ENCODE measurements at regions not wholly inside any gene's neighbourhood (a gene's known extent, or its start where the extent isn't known, plus 50 kb on each side); places are given as distances from the start of the nearest gene placed in this dataset.

- 35% methylated on average over 3 of the region's 4 CpGs for WGBS (ENCODE audit: low lambda C conversion rate)
- TF ChIP-seq SMC3 (IDR thresholded peaks at IDR 0.05; ENCODE audit: low read depth, low read length) = no peak
- TF ChIP-seq SIN3A (IDR thresholded peaks at IDR 0.05; ENCODE audit: borderline replicate concordance, low read depth, low read length) = no peak
These were observed 135.0 kb downstream of the BUD13 start for GRCh38 chr11:116637766-116638165.

GRCh38 chr11:116636341-116636929, 136.4 kb downstream of the BUD13 start:
- CTCF ChIA-PET = interaction anchor here (2.9 kb wide), 1 partner anchor 137 kb away, joined by 9 read pairs; no protein-coding TSS in a partner anchor

More at GRCh38 chr11:116637766-116638165, 135.0 kb downstream of the BUD13 start:
- POLR2A ChIA-PET = interaction anchor here (1.5 kb wide), 1 partner anchor 133 kb away, joined by 3 read pairs; no protein-coding TSS in a partner anchor
- no peaks in the 10 kb centered on the region for H3F3A ChIP-seq (replicated peaks; ENCODE audit: insufficient read depth)
- H3K79me2 ChIP-seq (ENCODE audit: insufficient read depth) = no peaks in the 10 kb centered on the region
- H3K4me3 ChIP-seq (ENCODE audit: low read depth in 2 of 2, low read length in 1 of 2) = no peak overlapping the region
- no peaks in the 10 kb centered on the region for H3K9me2 ChIP-seq
- no peak overlapping the region for H3K4me2 ChIP-seq
- no peak overlapping the region for H3K27ac ChIP-seq (ENCODE audit: low read depth in 2 of 2, low read length in 1 of 2)
- H3K9me3 ChIP-seq = no peaks in the 10 kb centered on the region
- CTCF ChIA-PET = interaction anchor here (0.6 to 2.9 kb wide), 5 partner anchors 33 to 183 kb away, joined by 3 to 9 read pairs (median 4); no protein-coding TSS in a partner anchor
- H3K27me3 ChIP-seq (ENCODE audit: insufficient read depth) = no peaks in the 10 kb centered on the region; the same call in 1 of the 2 replicates
- peaks cover 0 to 14% of the 10 kb centered on the region in 2 experiments; a peak in 1 of 4 replicates for H3K4me1 ChIP-seq (ENCODE audit: control insufficient read depth in 1 of 2, insufficient read depth in 2 of 2, low read depth in 1 of 2, low read length in 1 of 2)
- H3K36me3 ChIP-seq (replicated peaks in 1 of 2; ENCODE audit: control insufficient read depth in 1 of 2, insufficient read depth in 2 of 2, low read length in 1 of 2) = no peaks in the 10 kb centered on the region
- no peaks in the 10 kb centered on the region for H4K20me1 ChIP-seq (ENCODE audit: insufficient read depth)
- DNase-seq = no peak
- no peak overlapping the region for H3K9ac ChIP-seq
- H2AFZ ChIP-seq (ENCODE audit: low read depth) = no peak overlapping the region

DNA sequence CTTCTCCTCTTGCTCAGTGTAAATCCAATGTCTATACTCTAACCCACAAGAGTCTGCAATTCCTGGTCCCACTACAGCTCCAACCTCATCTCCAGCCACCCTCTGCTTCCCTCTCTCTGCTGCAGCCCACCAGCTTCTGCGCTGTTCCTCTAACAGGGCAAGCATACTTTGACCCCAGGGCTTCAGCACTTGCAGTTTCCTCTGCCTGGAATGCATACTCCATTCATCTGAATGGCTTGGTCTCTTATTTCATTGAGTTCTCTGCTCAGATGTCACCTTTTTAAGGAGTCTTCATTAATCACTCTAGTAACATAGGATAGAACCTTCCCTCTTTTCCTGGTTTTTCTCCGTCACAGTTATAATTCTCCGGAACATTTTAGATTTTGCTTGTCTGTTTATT, 141.6 kb downstream of the BUD13 start:
- POLR2A ChIA-PET = no interaction called here
- no peak for DNase-seq
- no peaks in the 10 kb centered on the region; the same call in 1 of the 2 replicates for H3K27me3 ChIP-seq (ENCODE audit: insufficient read depth)
- H4K20me1 ChIP-seq (ENCODE audit: insufficient read depth) = no peaks in the 10 kb centered on the region
- no peak overlapping the region for H3K4me3 ChIP-seq (ENCODE audit: low read depth in 2 of 2, low read length in 1 of 2)
- TF ChIP-seq, protein P1, sequence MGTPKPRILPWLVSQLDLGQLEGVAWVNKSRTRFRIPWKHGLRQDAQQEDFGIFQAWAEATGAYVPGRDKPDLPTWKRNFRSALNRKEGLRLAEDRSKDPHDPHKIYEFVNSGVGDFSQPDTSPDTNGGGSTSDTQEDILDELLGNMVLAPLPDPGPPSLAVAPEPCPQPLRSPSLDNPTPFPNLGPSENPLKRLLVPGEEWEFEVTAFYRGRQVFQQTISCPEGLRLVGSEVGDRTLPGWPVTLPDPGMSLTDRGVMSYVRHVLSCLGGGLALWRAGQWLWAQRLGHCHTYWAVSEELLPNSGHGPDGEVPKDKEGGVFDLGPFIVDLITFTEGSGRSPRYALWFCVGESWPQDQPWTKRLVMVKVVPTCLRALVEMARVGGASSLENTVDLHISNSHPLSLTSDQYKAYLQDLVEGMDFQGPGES (IDR thresholded peaks at IDR 0.05; ENCODE audit: low read depth, low read length) = no peak
- TF ChIP-seq JUND (IDR thresholded peaks at IDR 0.05) = no peak
- TF ChIP-seq YY1 (IDR thresholded peaks at IDR 0.05; ENCODE audit: low read depth) = no peak
- no peak for TF ChIP-seq RXRA (IDR thresholded peaks at IDR 0.05; ENCODE audit: borderline replicate concordance, low read depth)
- TF ChIP-seq EZH2phosphoT487 (IDR thresholded peaks at IDR 0.05; ENCODE audit: borderline replicate concordance, low read depth) = no peak
- no peak for TF ChIP-seq USF1 (IDR thresholded peaks at IDR 0.05; ENCODE audit: borderline replicate concordance, low read depth)
- TF ChIP-seq MXI1 (IDR thresholded peaks at IDR 0.05; ENCODE audit: low read depth, low read length) = no peak
- TF ChIP-seq GATA2 (CRISPR knock-in tag; IDR thresholded peaks at IDR 0.05) = no peak
- TF ChIP-seq SIN3A (IDR thresholded peaks at IDR 0.05; ENCODE audit: borderline replicate concordance, low read depth, low read length) = no peak
- TF ChIP-seq, protein P2, sequence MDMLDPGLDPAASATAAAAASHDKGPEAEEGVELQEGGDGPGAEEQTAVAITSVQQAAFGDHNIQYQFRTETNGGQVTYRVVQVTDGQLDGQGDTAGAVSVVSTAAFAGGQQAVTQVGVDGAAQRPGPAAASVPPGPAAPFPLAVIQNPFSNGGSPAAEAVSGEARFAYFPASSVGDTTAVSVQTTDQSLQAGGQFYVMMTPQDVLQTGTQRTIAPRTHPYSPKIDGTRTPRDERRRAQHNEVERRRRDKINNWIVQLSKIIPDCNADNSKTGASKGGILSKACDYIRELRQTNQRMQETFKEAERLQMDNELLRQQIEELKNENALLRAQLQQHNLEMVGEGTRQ (IDR thresholded peaks at IDR 0.05; ENCODE audit: borderline replicate concordance, low read depth, low read length) = no peak
- TF ChIP-seq SMC3 (IDR thresholded peaks at IDR 0.05; ENCODE audit: low read depth, low read length) = no peak
- H3K4me2 ChIP-seq = no peak overlapping the region
- H3K9ac ChIP-seq = no peak overlapping the region
- H3K27ac ChIP-seq (ENCODE audit: low read depth in 2 of 2, low read length in 1 of 2) = no peak overlapping the region
- no peaks in the 10 kb centered on the region for H3K9me3 ChIP-seq
- no peaks in the 10 kb centered on the region for H3K9me2 ChIP-seq
- 70% methylated on average over 3 of the region's 3 CpGs for WGBS (ENCODE audit: low lambda C conversion rate)
- CTCF ChIA-PET = interaction anchor here (1.2 to 2.3 kb wide), 2 partner anchors 10 to 19 kb away, joined by 3 to 11 read pairs; no protein-coding TSS in a partner anchor
- H3K36me3 ChIP-seq (replicated peaks in 1 of 2; ENCODE audit: control insufficient read depth in 1 of 2, insufficient read depth in 2 of 2, low read length in 1 of 2) = no peaks in the 10 kb centered on the region
- no peaks in the 10 kb centered on the region for H3F3A ChIP-seq (replicated peaks; ENCODE audit: insufficient read depth)
- no peak overlapping the region for H2AFZ ChIP-seq (ENCODE audit: low read depth)
- no peaks in the 10 kb centered on the region for H3K79me2 ChIP-seq (ENCODE audit: insufficient read depth)
- H3K4me1 ChIP-seq (ENCODE audit: control insufficient read depth in 1 of 2, insufficient read depth in 2 of 2, low read depth in 1 of 2, low read length in 1 of 2) = peaks cover 0 to 3% of the 10 kb centered on the region in 2 experiments; a peak in 1 of 4 replicates

More at GRCh38 chr11:116636341-116636929, 136.4 kb downstream of the BUD13 start:
- no peak overlapping the region for H3K27ac ChIP-seq (ENCODE audit: low read depth in 2 of 2, low read length in 1 of 2)
- H3K27me3 ChIP-seq (ENCODE audit: insufficient read depth) = no peaks in the 10 kb centered on the region; the same call in 1 of the 2 replicates
- no peaks in the 10 kb centered on the region for H3F3A ChIP-seq (replicated peaks; ENCODE audit: insufficient read depth)
- no peaks in the 10 kb centered on the region for H3K9me3 ChIP-seq
- peaks cover 0 to 10% of the 10 kb centered on the region in 2 experiments; a peak in 1 of 4 replicates for H3K4me1 ChIP-seq (ENCODE audit: control insufficient read depth in 1 of 2, insufficient read depth in 2 of 2, low read depth in 1 of 2, low read length in 1 of 2)
- no peaks in the 10 kb centered on the region for H3K36me3 ChIP-seq (replicated peaks in 1 of 2; ENCODE audit: control insufficient read depth in 1 of 2, insufficient read depth in 2 of 2, low read length in 1 of 2)
- no peak for DNase-seq
- no peak overlapping the region for H3K4me3 ChIP-seq (ENCODE audit: low read depth in 2 of 2, low read length in 1 of 2)
- no peaks in the 10 kb centered on the region for H3K9me2 ChIP-seq
- no peak overlapping the region for H3K4me2 ChIP-seq
- TF ChIP-seq RCOR1 (IDR thresholded peaks at IDR 0.05; ENCODE audit: low read length) = no peak
- no peak for TF ChIP-seq EP300 (IDR thresholded peaks at IDR 0.05; ENCODE audit: borderline replicate concordance in 1 of 2, low read depth in 1 of 2, low read length in 1 of 2)
- TF ChIP-seq, protein P2 (IDR thresholded peaks at IDR 0.05; ENCODE audit: borderline replicate concordance, low read depth, low read length) = no peak
- no peak for TF ChIP-seq GATA2 (CRISPR knock-in tag; IDR thresholded peaks at IDR 0.05)
- no peak for TF ChIP-seq MEF2A (IDR thresholded peaks at IDR 0.05; ENCODE audit: borderline replicate concordance, low read depth)
- H3K9ac ChIP-seq = no peak overlapping the region
- whole genome bisulfite sequencing (ENCODE audit: low lambda C conversion rate) = 52% methylated on average over 13 of the region's 15 CpGs
- no peak overlapping the region for H2AFZ ChIP-seq (ENCODE audit: low read depth)
- POLR2A ChIA-PET = no interaction called here
- no peaks in the 10 kb centered on the region for H4K20me1 ChIP-seq (ENCODE audit: insufficient read depth)
- no peaks in the 10 kb centered on the region for H3K79me2 ChIP-seq (ENCODE audit: insufficient read depth)

Data from SK-N-SH (cell line).